ENCODE measurements at regions not wholly inside any gene's neighbourhood (a gene's known extent, or its start where the extent isn't known, plus 50 kb on each side); places are given as distances from the start of the nearest gene placed in this dataset.
"Not testable (repeated sequence)": the region's sequence is repeated elsewhere in the genome, so short reads cannot be mapped to it uniquely, and the experiment has no call there.

DNA sequence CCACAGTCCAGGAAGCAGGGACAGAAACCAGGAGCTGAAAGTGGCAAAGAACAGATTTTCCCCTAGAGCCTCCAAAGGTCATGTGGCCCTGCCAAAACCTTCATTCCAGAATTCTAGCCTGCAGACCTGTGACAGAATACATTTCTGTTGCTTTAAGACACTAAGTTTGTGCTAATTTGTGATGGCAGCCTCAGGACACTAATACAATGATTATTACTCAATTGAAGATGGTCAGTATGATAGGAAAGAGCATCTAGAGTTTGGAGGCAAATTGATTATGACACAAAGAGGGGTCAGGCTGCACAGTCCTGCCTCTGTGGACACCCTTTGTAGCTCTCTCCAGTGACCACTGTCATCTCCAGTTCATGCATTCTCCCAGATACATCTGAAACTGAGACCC, 79.0 kb upstream of the C3orf49 start:
- FAIRE-seq (no peak), DNase-seq (ENCODE audit: low read depth) (no peak)
- no peaks in the 10 kb centered on the region for H3K27me3 Mint-ChIP-seq (ENCODE audit: low read depth, unreplicated experiment)
- no peak overlapping the region for H2AFZ ChIP-seq (ENCODE audit: low read depth, low read length)
- no peaks in the 10 kb centered on the region for H3K27me3 ChIP-seq (ENCODE audit: insufficient read depth, low read length)
- no peak overlapping the region for H3K4me3 ChIP-seq (ENCODE audit: insufficient read depth, low read depth, low read length)
- no peaks in the 10 kb centered on the region for H3K9me3 Mint-ChIP-seq (ENCODE audit: unreplicated experiment)
- no peak for TF ChIP-seq EZH2 (IDR thresholded peaks at IDR 0.05; ENCODE audit: insufficient read depth, low read length)
- TF ChIP-seq, protein P1, sequence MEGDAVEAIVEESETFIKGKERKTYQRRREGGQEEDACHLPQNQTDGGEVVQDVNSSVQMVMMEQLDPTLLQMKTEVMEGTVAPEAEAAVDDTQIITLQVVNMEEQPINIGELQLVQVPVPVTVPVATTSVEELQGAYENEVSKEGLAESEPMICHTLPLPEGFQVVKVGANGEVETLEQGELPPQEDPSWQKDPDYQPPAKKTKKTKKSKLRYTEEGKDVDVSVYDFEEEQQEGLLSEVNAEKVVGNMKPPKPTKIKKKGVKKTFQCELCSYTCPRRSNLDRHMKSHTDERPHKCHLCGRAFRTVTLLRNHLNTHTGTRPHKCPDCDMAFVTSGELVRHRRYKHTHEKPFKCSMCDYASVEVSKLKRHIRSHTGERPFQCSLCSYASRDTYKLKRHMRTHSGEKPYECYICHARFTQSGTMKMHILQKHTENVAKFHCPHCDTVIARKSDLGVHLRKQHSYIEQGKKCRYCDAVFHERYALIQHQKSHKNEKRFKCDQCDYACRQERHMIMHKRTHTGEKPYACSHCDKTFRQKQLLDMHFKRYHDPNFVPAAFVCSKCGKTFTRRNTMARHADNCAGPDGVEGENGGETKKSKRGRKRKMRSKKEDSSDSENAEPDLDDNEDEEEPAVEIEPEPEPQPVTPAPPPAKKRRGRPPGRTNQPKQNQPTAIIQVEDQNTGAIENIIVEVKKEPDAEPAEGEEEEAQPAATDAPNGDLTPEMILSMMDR (IDR thresholded peaks at IDR 0.05; ENCODE audit: insufficient read depth, low read depth, low read length): no peak
- H3K79me2 ChIP-seq (ENCODE audit: insufficient read depth, low read length): no peaks in the 10 kb centered on the region
- H3K4me3 Mint-ChIP-seq (ENCODE audit: unreplicated experiment): no peak overlapping the region
- no peaks in the 10 kb centered on the region for H3K4me1 Mint-ChIP-seq (ENCODE audit: low read depth, unreplicated experiment)
- no peak overlapping the region for H3K27ac ChIP-seq (ENCODE audit: low read depth, low read length)
- no peaks in the 10 kb centered on the region for H3K36me3 Mint-ChIP-seq (ENCODE audit: low read depth, unreplicated experiment)
- no peaks in the 10 kb centered on the region for H3K4me1 ChIP-seq (ENCODE audit: insufficient read depth, low read length)
- no peaks in the 10 kb centered on the region for H3K9me3 ChIP-seq (ENCODE audit: insufficient read depth, low read depth, low read length)
- no peak overlapping the region for H3K4me2 ChIP-seq (ENCODE audit: low read length)
- H4K20me1 ChIP-seq (ENCODE audit: insufficient read depth, low read length): no peaks in the 10 kb centered on the region
- no peak overlapping the region for H3K9ac ChIP-seq (ENCODE audit: low read length)
- H3K27ac Mint-ChIP-seq (ENCODE audit: unreplicated experiment): no peak overlapping the region
- no peaks in the 10 kb centered on the region for H3K36me3 ChIP-seq (ENCODE audit: insufficient read depth, low read length)

DNA sequence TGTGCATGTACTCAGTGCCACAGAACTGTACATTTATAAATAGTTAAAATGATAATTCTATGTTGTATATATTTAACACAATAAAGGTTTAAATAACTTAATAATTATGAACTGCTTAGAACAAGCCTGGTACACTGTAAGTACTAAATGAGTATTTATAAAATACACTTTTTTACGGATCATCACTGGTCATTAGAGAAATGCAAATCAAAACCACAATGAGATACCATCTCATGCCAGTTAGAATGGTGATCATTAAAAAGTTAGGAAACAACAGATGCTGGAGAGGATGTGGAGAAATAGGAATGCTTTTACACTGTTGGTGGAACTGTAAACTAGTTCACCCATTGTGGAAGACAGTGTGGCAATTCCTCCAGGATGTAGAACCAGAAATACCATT, 74.4 kb upstream of the C3orf49 start:
- not testable (repeated sequence) for H3K27me3 Mint-ChIP-seq (ENCODE audit: low read depth, unreplicated experiment); H3K4me1 ChIP-seq (ENCODE audit: insufficient read depth, low read length); H3K9ac ChIP-seq (ENCODE audit: low read length); H3K79me2 ChIP-seq (ENCODE audit: insufficient read depth, low read length); H3K9me3 ChIP-seq (ENCODE audit: insufficient read depth, low read depth, low read length); H3K27ac ChIP-seq (ENCODE audit: low read depth, low read length); H3K9me3 Mint-ChIP-seq (ENCODE audit: unreplicated experiment); H3K36me3 ChIP-seq (ENCODE audit: insufficient read depth, low read length); DNase-seq (ENCODE audit: low read depth); H4K20me1 ChIP-seq (ENCODE audit: insufficient read depth, low read length); H2AFZ ChIP-seq (ENCODE audit: low read depth, low read length); H3K36me3 Mint-ChIP-seq (ENCODE audit: low read depth, unreplicated experiment); H3K4me3 ChIP-seq (ENCODE audit: insufficient read depth, low read depth, low read length); H3K4me1 Mint-ChIP-seq (ENCODE audit: low read depth, unreplicated experiment); H3K27me3 ChIP-seq (ENCODE audit: insufficient read depth, low read length); FAIRE-seq; H3K4me2 ChIP-seq (ENCODE audit: low read length); H3K4me3 Mint-ChIP-seq (ENCODE audit: unreplicated experiment); H3K27ac Mint-ChIP-seq (ENCODE audit: unreplicated experiment)

DNA sequence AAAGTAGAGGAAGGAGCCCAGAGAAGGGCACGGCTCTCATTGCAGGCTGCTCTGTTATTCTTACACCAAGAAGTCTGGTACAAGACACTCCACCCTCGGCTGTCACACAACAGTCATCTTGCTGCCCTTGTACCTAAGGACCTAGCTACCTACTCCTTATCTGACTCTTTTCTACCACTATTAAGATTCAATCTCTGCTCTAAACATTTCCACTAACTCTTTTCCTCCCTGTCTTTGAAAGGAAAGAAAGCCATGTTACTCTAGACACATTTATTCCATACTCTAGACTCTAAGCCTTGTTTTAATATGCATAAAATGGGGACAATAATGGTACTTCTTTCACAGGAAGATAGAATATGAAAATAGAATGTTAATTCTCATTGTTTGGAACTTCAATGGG, 73.3 kb upstream of the C3orf49 start:
- H3K4me1 ChIP-seq (ENCODE audit: insufficient read depth, low read length): no peaks in the 10 kb centered on the region
- no peak overlapping the region for H2AFZ ChIP-seq (ENCODE audit: low read depth, low read length)
- no peaks in the 10 kb centered on the region for H3K79me2 ChIP-seq (ENCODE audit: insufficient read depth, low read length)
- H3K27me3 ChIP-seq (ENCODE audit: insufficient read depth, low read length): no peaks in the 10 kb centered on the region
- H3K4me2 ChIP-seq (ENCODE audit: low read length): no peak overlapping the region
- H3K9ac ChIP-seq (ENCODE audit: low read length): no peak overlapping the region
- Mint-ChIP-seq H3K4me3 (ENCODE audit: unreplicated experiment) (no peak overlapping the region), H3K27me3 (ENCODE audit: low read depth, unreplicated experiment) (no peaks in the 10 kb centered on the region), H3K27ac (ENCODE audit: unreplicated experiment) (no peak overlapping the region), H3K9me3 (ENCODE audit: unreplicated experiment) (peaks cover 7% of the 10 kb centered on the region), H3K4me1 (ENCODE audit: low read depth, unreplicated experiment) (no peaks in the 10 kb centered on the region), H3K36me3 (ENCODE audit: low read depth, unreplicated experiment) (no peaks in the 10 kb centered on the region)
- H3K4me3 ChIP-seq (ENCODE audit: insufficient read depth, low read depth, low read length): no peak overlapping the region
- no peaks in the 10 kb centered on the region for H3K36me3 ChIP-seq (ENCODE audit: insufficient read depth, low read length)
- FAIRE-seq (no peak), DNase-seq (ENCODE audit: low read depth) (no peak)
- H3K27ac ChIP-seq (ENCODE audit: low read depth, low read length): no peak overlapping the region
- TF ChIP-seq EZH2 (IDR thresholded peaks at IDR 0.05; ENCODE audit: insufficient read depth, low read length): no peak
- TF ChIP-seq, protein P1 (IDR thresholded peaks at IDR 0.05; ENCODE audit: insufficient read depth, low read depth, low read length): no peak
- no peaks in the 10 kb centered on the region for H3K9me3 ChIP-seq (ENCODE audit: insufficient read depth, low read depth, low read length)
- no peaks in the 10 kb centered on the region for H4K20me1 ChIP-seq (ENCODE audit: insufficient read depth, low read length)
